ENCODE measurements at regions not wholly inside any gene's neighbourhood (a gene's known extent, or its start where the extent isn't known, plus 50 kb on each side); places are given as distances from the start of the nearest gene placed in this dataset.

- H3K9me3 Mint-ChIP-seq (ENCODE audit: unreplicated experiment), result no peaks in the 10 kb centered on the region
- H3K27me3 Mint-ChIP-seq (ENCODE audit: unreplicated experiment), result no peaks in the 10 kb centered on the region
- no peak overlapping the region for H3K27ac Mint-ChIP-seq (ENCODE audit: unreplicated experiment)
- no peak for DNase-seq (ENCODE audit: extremely low spot score, unreplicated experiment)
- no peak for TF ChIP-seq CTCF (IDR thresholded peaks at IDR 0.05)
- H3K4me1 Mint-ChIP-seq (ENCODE audit: unreplicated experiment), result peaks cover 3% of the 10 kb centered on the region
- no peak overlapping the region for H3K4me3 Mint-ChIP-seq (ENCODE audit: unreplicated experiment)
- H3K36me3 Mint-ChIP-seq (ENCODE audit: unreplicated experiment), result no peaks in the 10 kb centered on the region
Measured at GRCh38 chr3:21902956-21903355, 151.9 kb upstream of the ZNF385D start.

DNA sequence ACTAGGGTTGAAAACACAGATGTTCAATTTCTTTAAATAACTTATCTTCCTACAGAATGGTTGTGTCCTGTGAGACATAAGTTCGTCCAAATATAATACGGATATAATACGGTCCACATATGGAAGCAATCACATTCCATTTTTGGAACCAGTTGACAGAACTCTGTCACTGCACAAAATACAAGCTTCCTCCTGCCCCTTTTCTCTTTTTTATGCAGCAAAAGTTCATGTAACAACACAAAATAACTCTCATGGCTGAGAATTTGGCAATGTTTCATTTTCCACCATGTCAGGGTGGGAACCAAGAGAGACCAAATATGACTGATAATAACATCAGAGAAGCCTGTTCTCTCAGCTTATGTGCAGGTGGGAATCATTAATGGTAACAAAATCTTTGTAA, 158.1 kb upstream of the ZNF385D start:
- TF ChIP-seq CTCF (IDR thresholded peaks at IDR 0.05), result no peak
- DNase-seq (ENCODE audit: extremely low spot score, unreplicated experiment), result no peak

GRCh38 chr3:21912711-21913110, 161.7 kb upstream of the ZNF385D start:
- no peak for DNase-seq (ENCODE audit: extremely low spot score, unreplicated experiment)
- H3K27me3 Mint-ChIP-seq (ENCODE audit: unreplicated experiment), result no peaks in the 10 kb centered on the region
- TF ChIP-seq CTCF (IDR thresholded peaks at IDR 0.05), result no peak
- peaks cover 40% of the 10 kb centered on the region for H3K4me1 Mint-ChIP-seq (ENCODE audit: unreplicated experiment)
- H3K36me3 Mint-ChIP-seq (ENCODE audit: unreplicated experiment), result no peaks in the 10 kb centered on the region
- H3K9me3 Mint-ChIP-seq (ENCODE audit: unreplicated experiment), result no peaks in the 10 kb centered on the region
- no peak overlapping the region for H3K4me3 Mint-ChIP-seq (ENCODE audit: unreplicated experiment)
- no peak overlapping the region for H3K27ac Mint-ChIP-seq (ENCODE audit: unreplicated experiment)

More for the DNA sequence above, 158.1 kb upstream of the ZNF385D start:
- H3K36me3 Mint-ChIP-seq (ENCODE audit: unreplicated experiment), result no peaks in the 10 kb centered on the region
- H3K9me3 Mint-ChIP-seq (ENCODE audit: unreplicated experiment), result no peaks in the 10 kb centered on the region
- no peak overlapping the region for H3K4me3 Mint-ChIP-seq (ENCODE audit: unreplicated experiment)
- no peak overlapping the region for H3K27ac Mint-ChIP-seq (ENCODE audit: unreplicated experiment)
- peaks cover 33% of the 10 kb centered on the region for H3K4me1 Mint-ChIP-seq (ENCODE audit: unreplicated experiment)
- H3K27me3 Mint-ChIP-seq (ENCODE audit: unreplicated experiment), result no peaks in the 10 kb centered on the region

GRCh38 chr3:21913791-21914190, 162.8 kb upstream of the ZNF385D start:
- Mint-ChIP-seq H3K27me3 (ENCODE audit: unreplicated experiment) (no peaks in the 10 kb centered on the region), H3K9me3 (ENCODE audit: unreplicated experiment) (no peaks in the 10 kb centered on the region), H3K36me3 (ENCODE audit: unreplicated experiment) (no peaks in the 10 kb centered on the region), H3K4me1 (ENCODE audit: unreplicated experiment) (peaks cover 34% of the 10 kb centered on the region), H3K27ac (ENCODE audit: unreplicated experiment) (no peak overlapping the region), H3K4me3 (ENCODE audit: unreplicated experiment) (no peak overlapping the region)
- no peak for TF ChIP-seq CTCF (IDR thresholded peaks at IDR 0.05)
- DNase-seq (ENCODE audit: extremely low spot score, unreplicated experiment), result no peak

GRCh38 chr3:21914451-21914850, 163.4 kb upstream of the ZNF385D start:
- Mint-ChIP-seq H3K36me3 (ENCODE audit: unreplicated experiment) (no peaks in the 10 kb centered on the region), H3K9me3 (ENCODE audit: unreplicated experiment) (no peaks in the 10 kb centered on the region), H3K27ac (ENCODE audit: unreplicated experiment) (no peak overlapping the region), H3K4me1 (ENCODE audit: unreplicated experiment) (peaks cover 28% of the 10 kb centered on the region), H3K27me3 (ENCODE audit: unreplicated experiment) (no peaks in the 10 kb centered on the region), H3K4me3 (ENCODE audit: unreplicated experiment) (no peak overlapping the region)
- TF ChIP-seq CTCF (IDR thresholded peaks at IDR 0.05), result no peak
- no peak for DNase-seq (ENCODE audit: extremely low spot score, unreplicated experiment)
